HCT116 (cell line): ENCODE measurements at regions not wholly inside any gene's neighbourhood (a gene's known extent, or its start where the extent isn't known, plus 50 kb on each side); places are given as distances from the start of the nearest gene placed in this dataset.

Source experiments
- CEBPB ChIP-seq: IDR thresholded peaks from 2 replicates; pipeline ENCODE4 v1.6.1; 2012; ENCODE audit warnings: low read depth
- EGR1 ChIP-seq: IDR thresholded peaks from 2 replicates; pipeline ENCODE4 v1.6.1; 2012; ENCODE audit warnings: low read depth
- ELF1 ChIP-seq: IDR thresholded peaks from 2 replicates; pipeline ENCODE4 v1.6.1; 2012; ENCODE audit warnings: low read depth, borderline replicate concordance
- EZH2 ChIP-seq: fragments of 200-600 bp; sonication (generic); IDR thresholded peaks from 2 replicates; pipeline ENCODE4 v1.6.1; 2017; ENCODE audit warnings: antibody characterized with exemption, mixed run types
- POLR2A ChIP-seq: IDR thresholded peaks from 2 replicates; pipeline ENCODE4 v1.7.0; 2011; ENCODE audit warnings: borderline replicate concordance; ENCODE audit not compliant: insufficient read depth, insufficient read length; ENCODE audit errors: extremely low read depth
- POLR2AphosphoS5 ChIP-seq: IDR thresholded peaks from 2 replicates; pipeline ENCODE4 v1.6.1; 2011; ENCODE audit warnings: mild to moderate bottlenecking, low read depth, low read length, moderate library complexity
- RAD21 ChIP-seq: IDR thresholded peaks from 2 replicates; pipeline ENCODE4 v1.6.1; 2012; ENCODE audit warnings: low read depth, mild to moderate bottlenecking
- REST ChIP-seq: IDR thresholded peaks from 2 replicates; pipeline ENCODE4 v1.6.1; 2012; ENCODE audit warnings: low read depth
- SIN3A ChIP-seq: IDR thresholded peaks from 2 replicates; pipeline ENCODE4 v1.6.1; 2012; ENCODE audit warnings: low read depth
- ZBTB33 ChIP-seq: IDR thresholded peaks from 2 replicates; pipeline ENCODE4 v1.6.1; 2011; ENCODE audit warnings: mild to moderate bottlenecking, low read length, moderate library complexity; ENCODE audit not compliant: insufficient replicate concordance; ENCODE audit errors: extremely low read depth
- ZFX ChIP-seq: fragments of 450-650 bp; IDR thresholded peaks from 2 replicates; pipeline ENCODE4 v1.6.1; 2017
- ZNF274 ChIP-seq: fragments of 200-500 bp; sonication (Bioruptor generic); IDR thresholded peaks from 2 replicates; pipeline ENCODE4 v1.6.1; 2014; ENCODE audit warnings: mild to moderate bottlenecking, low read depth, low read length, inconsistent platforms
- TF ChIP-seq, protein P1 (sequence below): IDR thresholded peaks from 2 replicates; pipeline ENCODE4 v1.6.1; 2012
- TF ChIP-seq, protein P2 (sequence below), 3 experiments: fragments of 200-600 bp in 1 of 3; sonication (generic) in 1 of 3; IDR thresholded peaks in 2 of 3; conservative IDR thresholded peaks in 1 of 3; 2 replicates each; pipeline ENCODE4 v1.5.1; 2012 to 2017; ENCODE audit warnings: low read depth in 2 of 3, low read length in 2 of 3, antibody characterized with exemption in 1 of 3, borderline replicate concordance in 1 of 3, control low read depth in 1 of 3, mild to moderate bottlenecking in 1 of 3, mixed read lengths in 1 of 3, mixed run types in 1 of 3, moderate library complexity in 1 of 3; ENCODE audit not compliant: insufficient read depth in 1 of 3

GRCh38 chr13:76570510-76570971, 315.7 kb downstream of the KCTD12 start:
- TF ChIP-seq, protein P1, sequence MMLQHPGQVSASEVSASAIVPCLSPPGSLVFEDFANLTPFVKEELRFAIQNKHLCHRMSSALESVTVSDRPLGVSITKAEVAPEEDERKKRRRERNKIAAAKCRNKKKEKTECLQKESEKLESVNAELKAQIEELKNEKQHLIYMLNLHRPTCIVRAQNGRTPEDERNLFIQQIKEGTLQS: no peak
- TF ChIP-seq ZFX (no peak), ZBTB33 (no peak), ZNF274 (no peak), POLR2AphosphoS5 (no peak), EGR1 (no peak), EZH2 (no peak), SIN3A (no peak), ELF1 (no peak), POLR2A (no peak), REST (no peak), RAD21 (no peak), CEBPB (no peak)
- TF ChIP-seq, protein P2, sequence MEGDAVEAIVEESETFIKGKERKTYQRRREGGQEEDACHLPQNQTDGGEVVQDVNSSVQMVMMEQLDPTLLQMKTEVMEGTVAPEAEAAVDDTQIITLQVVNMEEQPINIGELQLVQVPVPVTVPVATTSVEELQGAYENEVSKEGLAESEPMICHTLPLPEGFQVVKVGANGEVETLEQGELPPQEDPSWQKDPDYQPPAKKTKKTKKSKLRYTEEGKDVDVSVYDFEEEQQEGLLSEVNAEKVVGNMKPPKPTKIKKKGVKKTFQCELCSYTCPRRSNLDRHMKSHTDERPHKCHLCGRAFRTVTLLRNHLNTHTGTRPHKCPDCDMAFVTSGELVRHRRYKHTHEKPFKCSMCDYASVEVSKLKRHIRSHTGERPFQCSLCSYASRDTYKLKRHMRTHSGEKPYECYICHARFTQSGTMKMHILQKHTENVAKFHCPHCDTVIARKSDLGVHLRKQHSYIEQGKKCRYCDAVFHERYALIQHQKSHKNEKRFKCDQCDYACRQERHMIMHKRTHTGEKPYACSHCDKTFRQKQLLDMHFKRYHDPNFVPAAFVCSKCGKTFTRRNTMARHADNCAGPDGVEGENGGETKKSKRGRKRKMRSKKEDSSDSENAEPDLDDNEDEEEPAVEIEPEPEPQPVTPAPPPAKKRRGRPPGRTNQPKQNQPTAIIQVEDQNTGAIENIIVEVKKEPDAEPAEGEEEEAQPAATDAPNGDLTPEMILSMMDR (IDR thresholded peaks at IDR 0.05 in 2 of 3, conservative IDR thresholded peaks at IDR 0.05 in 1 of 3; ENCODE audit: borderline replicate concordance in 1 of 3, insufficient read depth in 1 of 3, low read depth in 2 of 3, low read length in 2 of 3): no peak
